ENCODE measurements at regions not wholly inside any gene's neighbourhood (a gene's known extent, or its start where the extent isn't known, plus 50 kb on each side); places are given as distances from the start of the nearest gene placed in this dataset.
A peak's percentile ranks its signal among the peaks of the same experiment; 100 is the strongest.

GRCh38 chr6:106856227-106856874 lies 118.2 kb downstream of the CD24 start:
- no peaks in the 10 kb centered on the region for H3K27me3 ChIP-seq (replicated peaks)
- H3K36me3 ChIP-seq = no peaks in the 10 kb centered on the region
- H3K4me3 ChIP-seq = no peak overlapping the region
- no peak overlapping the region for H3K27ac ChIP-seq
- no peak for DNase-seq (ENCODE audit: low read depth in 1 of 2, low spot score in 2 of 2)
- peaks cover 22% of the 10 kb centered on the region for H3K4me1 ChIP-seq (replicated peaks)
- H3K9me3 ChIP-seq (replicated peaks) = 0 out of 2 replicates have a peak, but pooled peaks cover 5% of the 10 kb centered on the region

GRCh38 chr6:106855117-106855516 lies 119.4 kb downstream of the CD24 start:
- Histone ChIP-seq H3K27ac (no peak overlapping the region), H3K27me3 (replicated peaks) (no peaks in the 10 kb centered on the region), H3K4me1 (replicated peaks) (peaks cover 22% of the 10 kb centered on the region), H3K36me3 (no peaks in the 10 kb centered on the region), H3K9me3 (replicated peaks) (no peaks in the 10 kb centered on the region), H3K4me3 (no peak overlapping the region)
- DNase-seq (ENCODE audit: low read depth in 1 of 2, low spot score in 2 of 2) = no peak

DNA sequence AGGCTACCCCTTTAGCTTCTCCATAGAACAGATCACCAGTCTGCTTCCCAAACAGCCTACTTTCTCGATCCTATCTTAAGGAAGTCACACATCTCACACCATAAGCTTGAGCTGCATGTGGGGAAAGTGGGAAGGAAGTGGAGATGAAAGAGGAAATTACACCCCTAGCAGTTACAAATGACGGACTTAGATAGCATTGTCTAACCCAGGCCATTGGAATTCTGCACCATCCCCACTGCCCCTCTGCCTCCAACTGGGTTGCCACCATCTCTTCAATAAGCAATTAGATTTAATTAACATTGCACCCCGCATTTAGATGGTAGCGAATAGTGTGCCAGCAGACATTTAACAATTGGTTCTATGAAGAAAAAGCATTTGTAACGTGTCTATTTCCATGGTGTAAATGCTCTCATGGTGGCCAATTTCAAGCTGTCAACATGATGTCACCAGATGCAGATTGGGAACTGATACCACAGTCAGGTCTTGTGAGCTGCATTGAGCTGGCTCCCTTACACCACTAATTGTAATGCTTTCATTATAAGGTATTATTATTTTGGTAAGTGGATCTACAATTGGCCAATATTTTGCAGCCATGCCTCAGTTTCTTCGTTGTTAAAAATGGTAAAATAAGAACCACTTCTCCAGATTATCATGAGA lies 124.7 kb downstream of the CD24 start:
- no peaks in the 10 kb centered on the region for H3K27me3 ChIP-seq (replicated peaks)
- DNase-seq (ENCODE audit: low read depth in 1 of 2, low spot score in 2 of 2) = no peak

DNA sequence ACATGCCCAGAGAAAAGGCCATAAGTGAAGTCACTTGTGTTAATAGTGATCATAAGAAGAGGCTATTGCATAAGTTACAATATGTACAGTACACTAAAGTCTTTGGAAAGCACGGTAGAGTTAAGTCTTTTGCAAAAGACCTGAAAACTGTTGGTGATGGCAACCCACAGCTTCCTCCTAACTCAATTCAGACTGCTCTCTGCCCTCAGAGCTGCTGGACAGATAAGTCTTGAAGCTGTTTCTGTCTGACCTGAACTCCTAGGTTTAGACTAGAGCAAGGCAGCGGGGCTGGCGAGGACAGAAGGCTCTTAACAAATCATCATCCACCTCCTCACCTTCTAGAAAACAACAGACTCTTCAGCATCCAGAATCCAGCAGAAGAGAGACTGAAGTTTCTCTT lies 125.4 kb downstream of the CD24 start:
- no peak for DNase-seq (ENCODE audit: low read depth in 1 of 2, low spot score in 2 of 2)
- Histone ChIP-seq H3K27ac (no peak overlapping the region), H3K36me3 (no peaks in the 10 kb centered on the region), H3K4me1 (replicated peaks) (no peaks in the 10 kb centered on the region), H3K4me3 (no peak overlapping the region), H3K27me3 (replicated peaks) (no peaks in the 10 kb centered on the region), H3K9me3 (replicated peaks) (no peaks in the 10 kb centered on the region)

More for the DNA sequence above, 124.7 kb downstream of the CD24 start:
- Histone ChIP-seq H3K4me1 (replicated peaks) (no peaks in the 10 kb centered on the region), H3K36me3 (no peaks in the 10 kb centered on the region), H3K9me3 (replicated peaks) (no peaks in the 10 kb centered on the region), H3K4me3 (no peak overlapping the region), H3K27ac (no peak overlapping the region)

GRCh38 chr6:106847116-106847515 lies 127.4 kb downstream of the CD24 start:
- DNase-seq (ENCODE audit: low read depth in 1 of 2, low spot score in 2 of 2) = no peak
- H3K27me3 ChIP-seq (replicated peaks) = no peaks in the 10 kb centered on the region
- no peak overlapping the region for H3K27ac ChIP-seq
- H3K4me3 ChIP-seq = no peak overlapping the region
- H3K9me3 ChIP-seq (replicated peaks) = no peaks in the 10 kb centered on the region
- no peaks in the 10 kb centered on the region for H3K4me1 ChIP-seq (replicated peaks)
- no peaks in the 10 kb centered on the region for H3K36me3 ChIP-seq

DNA sequence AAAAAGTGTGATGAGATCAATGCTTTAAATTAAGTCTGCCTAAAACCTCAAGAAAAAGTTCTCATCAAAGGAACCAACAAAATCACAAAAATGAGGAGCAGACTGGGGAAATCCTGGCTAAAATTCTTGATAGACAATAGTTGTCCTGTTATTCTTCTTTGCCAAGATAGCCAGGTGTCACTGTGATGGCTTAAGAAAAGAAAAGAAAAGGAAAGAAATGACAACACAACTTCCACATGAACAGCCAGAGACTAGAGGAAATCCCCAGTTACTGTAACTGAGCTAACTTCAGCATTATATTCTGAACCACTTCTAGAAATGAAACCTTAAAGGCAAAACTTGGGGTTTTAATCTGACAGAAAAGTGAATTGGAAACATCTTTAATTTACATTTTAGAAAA lies 129.6 kb downstream of the CD24 start:
- Histone ChIP-seq H3K27ac (no peak overlapping the region), H3K36me3 (no peaks in the 10 kb centered on the region), H3K4me3 (no peak overlapping the region), H3K9me3 (replicated peaks) (no peaks in the 10 kb centered on the region), H3K27me3 (replicated peaks) (no peaks in the 10 kb centered on the region), H3K4me1 (replicated peaks) (no peaks in the 10 kb centered on the region)
- DNase-seq (ENCODE audit: low read depth in 1 of 2, low spot score in 2 of 2) = no peak

DNA sequence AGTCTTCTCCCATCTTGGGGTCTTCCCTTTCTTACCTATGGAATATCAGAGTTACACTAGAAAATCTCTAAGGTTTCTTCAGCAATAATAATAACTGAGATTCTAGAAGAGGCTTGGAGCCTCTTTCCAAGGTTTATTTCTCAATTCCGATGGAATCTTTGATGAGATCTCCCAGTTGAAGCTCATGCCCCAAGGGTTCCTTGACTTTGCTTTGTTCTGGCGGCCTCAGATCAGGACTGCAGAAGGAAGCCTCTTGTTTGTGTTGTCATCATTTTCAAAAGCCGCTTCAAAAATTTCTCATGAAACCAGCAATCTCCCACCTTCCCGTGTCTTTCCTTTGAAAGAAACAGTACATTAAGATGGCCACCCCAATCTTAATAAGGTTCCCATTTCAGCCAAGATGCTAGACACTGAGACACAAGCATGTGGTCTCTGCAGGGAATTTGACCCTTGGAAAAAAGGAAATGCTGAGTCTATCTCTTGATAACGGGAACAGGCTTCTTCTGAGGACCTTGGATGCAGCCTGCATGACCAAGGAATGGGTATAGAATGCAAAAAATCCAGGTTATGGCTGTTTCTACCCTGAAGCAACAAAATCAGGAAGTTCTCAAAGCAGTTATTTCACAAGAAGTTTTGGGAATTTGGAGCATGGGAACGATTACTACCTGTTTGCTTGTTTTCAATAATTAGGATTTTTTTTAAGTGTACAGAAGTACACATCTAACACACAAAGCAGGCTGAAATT lies 141.6 kb downstream of the CD24 start:
- Histone ChIP-seq H3K4me3 (no peak overlapping the region), H3K4me1 (replicated peaks) (no peaks in the 10 kb centered on the region), H3K27ac (no peak overlapping the region), H3K36me3 (no peaks in the 10 kb centered on the region), H3K9me3 (replicated peaks) (no peaks in the 10 kb centered on the region), H3K27me3 (replicated peaks) (no peaks in the 10 kb centered on the region)
- no peak for DNase-seq (ENCODE audit: low read depth in 1 of 2, low spot score in 2 of 2)

GRCh38 chr6:106830930-106831329 lies 143.6 kb downstream of the CD24 start:
- H3K4me1 ChIP-seq (replicated peaks) = no peaks in the 10 kb centered on the region
- H3K9me3 ChIP-seq (replicated peaks) = no peaks in the 10 kb centered on the region
- no peak overlapping the region for H3K27ac ChIP-seq
- DNase-seq (ENCODE audit: low read depth in 1 of 2, low spot score in 2 of 2) = no peak
- no peaks in the 10 kb centered on the region for H3K36me3 ChIP-seq
- no peaks in the 10 kb centered on the region for H3K27me3 ChIP-seq (replicated peaks)
- no peak overlapping the region for H3K4me3 ChIP-seq

DNA sequence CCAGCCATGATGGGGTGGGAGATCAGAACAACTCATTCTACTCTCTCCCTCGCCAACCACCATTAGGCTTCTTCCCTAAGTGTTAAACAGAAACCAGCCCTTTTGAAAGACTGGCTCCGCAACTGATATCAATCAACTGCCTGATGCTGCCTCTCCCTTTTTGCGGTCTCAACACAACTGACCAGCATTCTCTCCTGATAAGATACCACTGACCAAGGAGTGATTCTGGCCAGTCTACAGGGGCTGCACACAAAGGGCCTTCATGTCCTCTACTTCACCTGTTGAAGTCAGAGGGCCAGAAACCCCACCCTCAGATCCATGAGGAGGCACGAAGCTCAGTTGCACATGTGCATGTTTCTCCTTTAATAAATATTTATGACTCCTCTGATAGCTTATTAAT lies 145.1 kb downstream of the CD24 start:
- Histone ChIP-seq H3K27me3 (replicated peaks) (no peaks in the 10 kb centered on the region), H3K27ac (no peak overlapping the region), H3K4me1 (replicated peaks) (no peaks in the 10 kb centered on the region)

DNA sequence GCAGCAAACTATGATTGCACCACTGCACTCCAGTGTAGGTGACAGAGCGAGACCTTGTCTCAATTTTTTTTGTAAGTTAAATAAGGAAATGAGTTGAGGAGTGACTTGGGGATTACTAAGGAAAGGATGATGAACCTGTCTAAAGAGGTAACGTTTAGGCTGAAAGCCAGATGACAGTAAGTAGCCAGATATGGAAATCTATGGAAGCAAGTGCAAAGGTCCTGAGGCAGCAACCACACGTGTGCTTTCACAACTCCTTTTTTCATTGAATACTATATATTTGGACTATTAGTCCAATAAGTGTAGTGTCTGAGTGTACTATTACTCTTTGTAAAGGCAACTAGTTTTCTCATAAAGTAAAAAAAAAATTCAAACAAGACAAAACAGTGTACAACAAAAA lies 147.4 kb downstream of the CD24 start:
- Histone ChIP-seq H3K9me3 (replicated peaks) (no peaks in the 10 kb centered on the region), H3K36me3 (no peaks in the 10 kb centered on the region), H3K27ac (no peak overlapping the region), H3K4me3 (no peak overlapping the region), H3K4me1 (replicated peaks) (no peaks in the 10 kb centered on the region), H3K27me3 (replicated peaks) (no peaks in the 10 kb centered on the region)
- no peak for DNase-seq (ENCODE audit: low read depth in 1 of 2, low spot score in 2 of 2)

More for the DNA sequence above, 145.1 kb downstream of the CD24 start:
- no peak for DNase-seq (ENCODE audit: low read depth in 1 of 2, low spot score in 2 of 2)
- Histone ChIP-seq H3K36me3 (no peaks in the 10 kb centered on the region), H3K9me3 (replicated peaks) (no peaks in the 10 kb centered on the region), H3K4me3 (no peak overlapping the region)

DNA sequence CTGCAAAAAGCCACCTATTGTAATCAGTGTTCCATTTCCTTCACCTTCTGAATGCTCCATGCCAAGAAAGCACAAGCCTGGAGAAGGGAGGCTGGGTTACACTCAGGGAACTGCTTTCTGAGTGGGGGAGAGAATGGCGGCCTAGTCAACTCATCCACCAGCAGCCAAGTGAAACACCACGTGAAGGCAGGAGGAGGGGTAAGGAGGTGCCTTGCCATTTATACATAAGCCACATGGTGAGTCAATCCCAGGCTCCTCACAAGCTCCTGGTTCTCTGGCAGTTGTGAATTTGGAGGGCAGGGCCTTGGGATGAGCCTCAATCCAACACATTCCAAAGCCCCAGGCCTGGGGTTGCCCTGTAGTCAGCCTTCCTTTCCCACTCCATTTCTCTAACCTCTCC lies 149.4 kb downstream of the CD24 start:
- Histone ChIP-seq H3K4me3 (no peak overlapping the region), H3K9me3 (replicated peaks) (no peaks in the 10 kb centered on the region), H3K27ac (no peak overlapping the region), H3K4me1 (replicated peaks) (peaks cover 16% of the 10 kb centered on the region), H3K27me3 (replicated peaks) (no peaks in the 10 kb centered on the region), H3K36me3 (no peaks in the 10 kb centered on the region)
- no peak for DNase-seq (ENCODE audit: low read depth in 1 of 2, low spot score in 2 of 2)

DNA sequence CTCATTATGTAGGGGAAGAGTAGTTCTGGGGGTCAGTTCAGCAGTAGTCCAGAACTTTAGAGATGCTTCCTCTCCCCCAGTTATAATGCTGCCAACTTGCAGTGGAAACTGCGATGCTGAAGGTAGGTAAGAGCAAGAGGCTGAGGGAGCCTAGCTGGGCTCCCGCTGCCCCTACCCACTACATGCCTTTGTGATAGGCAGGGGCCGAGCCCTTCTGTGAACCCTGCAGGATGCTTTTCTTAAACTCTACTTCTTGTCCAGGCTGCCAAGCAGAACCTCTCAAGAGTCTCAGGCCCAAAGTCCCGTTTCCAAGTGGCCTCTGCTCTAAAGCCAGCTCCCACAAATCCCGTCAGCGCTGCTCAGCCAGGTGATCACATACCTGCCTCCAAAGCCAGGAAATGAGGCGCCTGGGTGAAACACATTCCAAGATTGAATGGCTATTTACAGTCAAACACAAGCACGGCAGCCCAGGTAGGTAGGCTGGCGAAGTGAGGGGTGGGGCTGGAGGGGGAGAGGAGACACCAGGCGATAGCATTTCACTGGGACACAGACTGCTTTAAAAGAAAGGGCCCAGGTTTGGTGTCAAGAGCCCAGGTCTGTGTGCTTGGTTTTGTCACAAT lies 150.7 kb downstream of the CD24 start:
- Histone ChIP-seq H3K27me3 (replicated peaks) (no peaks in the 10 kb centered on the region), H3K4me1 (replicated peaks) (peaks cover 26% of the 10 kb centered on the region), H3K27ac (no peak overlapping the region), H3K36me3 (no peaks in the 10 kb centered on the region), H3K9me3 (replicated peaks) (no peaks in the 10 kb centered on the region), H3K4me3 (no peak overlapping the region)
- no peak for DNase-seq (ENCODE audit: low read depth in 1 of 2, low spot score in 2 of 2)

- Histone ChIP-seq H3K9me3 (replicated peaks) (no peaks in the 10 kb centered on the region), H3K27ac (no peak overlapping the region), H3K4me1 (replicated peaks) (peaks cover 26% of the 10 kb centered on the region), H3K36me3 (no peaks in the 10 kb centered on the region), H3K27me3 (replicated peaks) (no peaks in the 10 kb centered on the region), H3K4me3 (no peak overlapping the region)
- no peak for DNase-seq (ENCODE audit: low read depth in 1 of 2, low spot score in 2 of 2)
Observed at GRCh38 chr6:106823058-106823457, 151.5 kb downstream of the CD24 start.

GRCh38 chr6:106820412-106820852 lies 154.1 kb downstream of the CD24 start:
- H3K27ac ChIP-seq = peak overlapping the region; percentile 84
- no peaks in the 10 kb centered on the region for H3K36me3 ChIP-seq

More at GRCh38 chr6:106820412-106820852, 154.1 kb downstream of the CD24 start:
- Histone ChIP-seq H3K27me3 (replicated peaks) (no peaks in the 10 kb centered on the region), H3K4me1 (replicated peaks) (peaks cover 26% of the 10 kb centered on the region), H3K4me3 (no peak overlapping the region), H3K9me3 (replicated peaks) (no peaks in the 10 kb centered on the region)
- peak; percentile 87 to 90 for DNase-seq (ENCODE audit: low read depth in 1 of 2, low spot score in 2 of 2)

All from SJSA1 (cell line).